Panc1 (cell line): ENCODE measurements at regions not wholly inside any gene's neighbourhood (a gene's known extent, or its start where the extent isn't known, plus 50 kb on each side); places are given as distances from the start of the nearest gene placed in this dataset.

ENCODE experiments used
- ATAC-seq: fragments of 200-7000 bp; cut with Tn5 transposase; 2 replicates; pipeline ENCODE4 v1.9.1; 2020; ENCODE audit warnings: mild to moderate bottlenecking, moderate library complexity
- BruUV-seq: library from RNA; stranded (reverse); fragments of 400-500 nt; replicated peaks from 2 replicates; lab custom pipeline; 2021; lab: Mats Ljungman, UMichigan
- CTCF ChIA-PET: fragments of 300-600 bp; sonication (Branson Sonifier 250); formaldehyde crosslinking; loops from one replicate; lab custom pipeline; 2022; ENCODE audit warnings: antibody characterized with exemption; lab: Charles Lee
- POLR2A ChIA-PET: fragments of 300-600 bp; sonication (Branson Sonifier 250); formaldehyde crosslinking; loops from one replicate; lab custom pipeline; 2022; ENCODE audit warnings: antibody characterized with exemption; lab: Charles Lee
- DNase-seq: peaks from one replicate; pipeline ENCODE4 v3.0.0-alpha.2; 2010; ENCODE audit warnings: low read depth, low spot score
- H3K27ac ChIP-seq: 2 replicates; pipeline ENCODE4 v1.5.1; 2011; ENCODE audit warnings: mild to moderate bottlenecking, low read length, inconsistent platforms
- H3K27me3 ChIP-seq: fragments of 200-500 bp; sonication (Bioruptor generic); 2 replicates; pipeline ENCODE4 v1.6.0; 2014; ENCODE audit warnings: low read length, inconsistent platforms; ENCODE audit not compliant: control insufficient read depth, insufficient read depth
- H3K36me3 ChIP-seq: fragments of 200-500 bp; sonication (Bioruptor generic); 2 replicates; pipeline ENCODE4 v1.5.1; 2014; ENCODE audit warnings: inconsistent platforms, mild to moderate bottlenecking, low read length, moderate library complexity; ENCODE audit not compliant: control insufficient read depth, insufficient read depth
- H3K4me1 ChIP-seq: 2 replicates; pipeline ENCODE4 v1.5.1; 2011; ENCODE audit warnings: inconsistent platforms, mild to moderate bottlenecking, low read length, moderate library complexity; ENCODE audit not compliant: control insufficient read depth, insufficient read depth
- H3K4me3 ChIP-seq, 2 experiments: 2 replicates each; pipeline ENCODE4 v1.5.1; 2011 to 2012; ENCODE audit warnings: low read depth in 2 of 2, low read length in 2 of 2, mild to moderate bottlenecking in 2 of 2, inconsistent platforms in 1 of 2, moderate library complexity in 1 of 2
- H3K9me3 ChIP-seq: fragments of 200-500 bp; sonication (Bioruptor generic); 2 replicates; pipeline ENCODE4 v1.5.1; 2014; ENCODE audit warnings: low read depth, mild to moderate bottlenecking, inconsistent platforms, low read length, moderate library complexity; ENCODE audit not compliant: control insufficient read depth, insufficient read depth
- POLR2AphosphoS5 ChIP-seq: IDR thresholded peaks from 2 replicates; pipeline ENCODE4 v1.6.1; 2012; ENCODE audit warnings: mild to moderate bottlenecking, low read depth, low read length, moderate library complexity
- SIN3A ChIP-seq: IDR thresholded peaks from 2 replicates; pipeline ENCODE4 v1.6.1; 2012; ENCODE audit warnings: low read depth, mild to moderate bottlenecking, low read length, moderate library complexity, borderline replicate concordance; ENCODE audit not compliant: insufficient read depth
- TCF7L2 ChIP-seq: IDR thresholded peaks from 2 replicates; pipeline ENCODE4 v1.6.1; 2011; ENCODE audit warnings: mild to moderate bottlenecking, low read depth, low read length, inconsistent platforms
- in situ Hi-C: cut with HindIII; loops from 2 replicates; pipeline ENCODE4 v1.10.0; 2016; ENCODE audit warnings: low sequenced_read_pairs, low pct_unique_long_range_greater_than_20kb
- intact Hi-C: fragments of 100-400 bp; cut with micrococcal nuclease; formaldehyde crosslinking; loops from one replicate; pipeline ENCODE4 v1.10.0; 2022; ENCODE audit not compliant: unreplicated experiment
- TF ChIP-seq, protein P1 (sequence below), 2 experiments: IDR thresholded peaks; 2 replicates each; pipeline ENCODE4 v1.6.1; 2011 to 2012; ENCODE audit warnings: low read depth in 2 of 2, control low read depth in 1 of 2, low read length in 1 of 2, mild to moderate bottlenecking in 1 of 2, moderate library complexity in 1 of 2; ENCODE audit not compliant: insufficient read depth in 1 of 2
- TF ChIP-seq, protein P2 (sequence below): fragments of 450-650 bp; IDR thresholded peaks from 2 replicates; pipeline ENCODE4 v1.5.1; 2017; ENCODE audit warnings: mild to moderate bottlenecking

DNA sequence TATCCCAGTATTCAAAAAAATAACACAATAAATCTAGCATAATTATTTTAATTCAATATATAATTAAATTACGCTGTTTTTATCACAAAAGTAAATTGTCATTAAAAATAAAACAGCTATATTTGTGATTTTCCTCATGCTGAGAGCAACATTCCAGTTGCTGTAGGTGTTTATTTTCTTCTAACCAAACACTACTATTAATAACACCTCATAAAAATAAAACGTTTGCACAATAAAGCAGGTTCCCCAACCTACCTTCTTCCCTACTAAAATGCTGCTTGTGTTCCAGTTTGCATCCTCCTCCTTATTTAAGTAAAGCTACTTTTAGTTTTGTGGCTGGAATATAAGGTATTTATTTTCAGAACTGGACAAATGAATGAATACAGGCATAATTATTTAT lies 108.2 kb upstream of the LGSN start:
- H3K27ac ChIP-seq, result no peak overlapping the region
- ATAC-seq, result no peak
- H3K4me1 ChIP-seq, result no peaks in the 10 kb centered on the region
- no peaks in the 10 kb centered on the region for H3K36me3 ChIP-seq
- H3K9me3 ChIP-seq, result no peaks in the 10 kb centered on the region
- H3K4me3 ChIP-seq, result no peak overlapping the region
- in situ Hi-C loops, result no loop called here
- ChIA-PET POLR2A (no interaction called here), CTCF (no interaction called here)
- TF ChIP-seq, protein P1, sequence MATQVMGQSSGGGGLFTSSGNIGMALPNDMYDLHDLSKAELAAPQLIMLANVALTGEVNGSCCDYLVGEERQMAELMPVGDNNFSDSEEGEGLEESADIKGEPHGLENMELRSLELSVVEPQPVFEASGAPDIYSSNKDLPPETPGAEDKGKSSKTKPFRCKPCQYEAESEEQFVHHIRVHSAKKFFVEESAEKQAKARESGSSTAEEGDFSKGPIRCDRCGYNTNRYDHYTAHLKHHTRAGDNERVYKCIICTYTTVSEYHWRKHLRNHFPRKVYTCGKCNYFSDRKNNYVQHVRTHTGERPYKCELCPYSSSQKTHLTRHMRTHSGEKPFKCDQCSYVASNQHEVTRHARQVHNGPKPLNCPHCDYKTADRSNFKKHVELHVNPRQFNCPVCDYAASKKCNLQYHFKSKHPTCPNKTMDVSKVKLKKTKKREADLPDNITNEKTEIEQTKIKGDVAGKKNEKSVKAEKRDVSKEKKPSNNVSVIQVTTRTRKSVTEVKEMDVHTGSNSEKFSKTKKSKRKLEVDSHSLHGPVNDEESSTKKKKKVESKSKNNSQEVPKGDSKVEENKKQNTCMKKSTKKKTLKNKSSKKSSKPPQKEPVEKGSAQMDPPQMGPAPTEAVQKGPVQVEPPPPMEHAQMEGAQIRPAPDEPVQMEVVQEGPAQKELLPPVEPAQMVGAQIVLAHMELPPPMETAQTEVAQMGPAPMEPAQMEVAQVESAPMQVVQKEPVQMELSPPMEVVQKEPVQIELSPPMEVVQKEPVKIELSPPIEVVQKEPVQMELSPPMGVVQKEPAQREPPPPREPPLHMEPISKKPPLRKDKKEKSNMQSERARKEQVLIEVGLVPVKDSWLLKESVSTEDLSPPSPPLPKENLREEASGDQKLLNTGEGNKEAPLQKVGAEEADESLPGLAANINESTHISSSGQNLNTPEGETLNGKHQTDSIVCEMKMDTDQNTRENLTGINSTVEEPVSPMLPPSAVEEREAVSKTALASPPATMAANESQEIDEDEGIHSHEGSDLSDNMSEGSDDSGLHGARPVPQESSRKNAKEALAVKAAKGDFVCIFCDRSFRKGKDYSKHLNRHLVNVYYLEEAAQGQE (IDR thresholded peaks at IDR 0.05; ENCODE audit: insufficient read depth in 1 of 2, low read depth in 2 of 2, low read length in 1 of 2), result no peak
- TF ChIP-seq SIN3A (no peak), POLR2AphosphoS5 (no peak), TCF7L2 (no peak)
- TF ChIP-seq, protein P2, sequence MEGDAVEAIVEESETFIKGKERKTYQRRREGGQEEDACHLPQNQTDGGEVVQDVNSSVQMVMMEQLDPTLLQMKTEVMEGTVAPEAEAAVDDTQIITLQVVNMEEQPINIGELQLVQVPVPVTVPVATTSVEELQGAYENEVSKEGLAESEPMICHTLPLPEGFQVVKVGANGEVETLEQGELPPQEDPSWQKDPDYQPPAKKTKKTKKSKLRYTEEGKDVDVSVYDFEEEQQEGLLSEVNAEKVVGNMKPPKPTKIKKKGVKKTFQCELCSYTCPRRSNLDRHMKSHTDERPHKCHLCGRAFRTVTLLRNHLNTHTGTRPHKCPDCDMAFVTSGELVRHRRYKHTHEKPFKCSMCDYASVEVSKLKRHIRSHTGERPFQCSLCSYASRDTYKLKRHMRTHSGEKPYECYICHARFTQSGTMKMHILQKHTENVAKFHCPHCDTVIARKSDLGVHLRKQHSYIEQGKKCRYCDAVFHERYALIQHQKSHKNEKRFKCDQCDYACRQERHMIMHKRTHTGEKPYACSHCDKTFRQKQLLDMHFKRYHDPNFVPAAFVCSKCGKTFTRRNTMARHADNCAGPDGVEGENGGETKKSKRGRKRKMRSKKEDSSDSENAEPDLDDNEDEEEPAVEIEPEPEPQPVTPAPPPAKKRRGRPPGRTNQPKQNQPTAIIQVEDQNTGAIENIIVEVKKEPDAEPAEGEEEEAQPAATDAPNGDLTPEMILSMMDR, result no peak
- no TSS peak for BruUV-seq
- DNase-seq, result no peak
- intact Hi-C loops, result no loop called here
- H3K27me3 ChIP-seq, result peaks cover 3% of the 10 kb centered on the region; the same call in 1 of the 2 replicates

DNA sequence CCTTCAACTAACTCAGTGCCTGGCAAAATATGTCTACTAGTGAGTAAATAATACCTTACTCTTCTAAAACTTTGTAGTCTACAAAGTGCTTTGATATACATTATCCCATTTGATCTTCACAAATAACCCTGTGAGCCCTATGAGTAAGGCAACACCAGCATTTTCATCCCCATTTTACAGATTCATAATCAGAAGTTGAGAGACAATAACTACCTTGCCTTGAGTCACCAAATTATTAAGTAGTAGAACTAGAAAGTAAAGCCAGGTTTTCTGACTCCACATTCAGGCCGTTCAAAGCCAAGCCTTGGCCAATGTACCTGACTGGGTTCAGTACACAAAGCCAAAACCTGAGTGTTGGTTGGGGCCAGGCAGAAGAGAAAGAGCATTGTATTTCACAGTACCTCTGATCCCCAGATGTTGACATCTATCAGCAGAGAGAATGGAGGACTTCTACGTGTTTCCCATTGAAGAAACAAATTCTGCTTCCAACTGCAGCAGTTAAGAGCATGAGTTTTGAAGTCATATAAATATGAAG lies 111.3 kb upstream of the LGSN start:
- peaks cover 4% of the 10 kb centered on the region; the same call in 1 of the 2 replicates for H3K27me3 ChIP-seq
- POLR2A ChIA-PET, result no interaction called here

More for the DNA sequence above, 111.3 kb upstream of the LGSN start:
- no peak for ATAC-seq
- CTCF ChIA-PET, result no interaction called here
- Histone ChIP-seq H3K4me1 (no peaks in the 10 kb centered on the region), H3K4me3 (no peak overlapping the region), H3K9me3 (no peaks in the 10 kb centered on the region), H3K27ac (no peak overlapping the region), H3K36me3 (no peaks in the 10 kb centered on the region)
- BruUV-seq, result no TSS peak
- DNase-seq, result no peak
- in situ Hi-C loops (no loop called here), intact Hi-C loops (no loop called here)
- TF ChIP-seq, protein P1 (IDR thresholded peaks at IDR 0.05; ENCODE audit: insufficient read depth in 1 of 2, low read depth in 2 of 2, low read length in 1 of 2), result no peak
- TF ChIP-seq SIN3A (no peak), POLR2AphosphoS5 (no peak), TCF7L2 (no peak)
- TF ChIP-seq, protein P2, result no peak
